ENCODE measurements at regions not wholly inside any gene's neighbourhood (a gene's known extent, or its start where the extent isn't known, plus 50 kb on each side); places are given as distances from the start of the nearest gene placed in this dataset.
"Not testable (repeated sequence)": the region's sequence is repeated elsewhere in the genome, so short reads cannot be mapped to it uniquely, and the experiment has no call there.

GRCh38 chr3:78090382-78090781 lies 1050.5 kb downstream of the ROBO2 start:
- no peak for DNase-seq

- DNase-seq, result no peak
Measured at GRCh38 chr3:78091478-78092119, 1051.7 kb downstream of the ROBO2 start.

- peak; percentile 33 for DNase-seq
Measured at GRCh38 chr3:78092574-78092973, 1052.7 kb downstream of the ROBO2 start.

- DNase-seq, result no peak
Measured at GRCh38 chr3:78096488-78097255, 1056.8 kb downstream of the ROBO2 start.

- no peak for DNase-seq
Measured at GRCh38 chr3:78098367-78098766, 1058.5 kb downstream of the ROBO2 start.

- peak; percentile 58 for DNase-seq
Measured at GRCh38 chr3:78101384-78101783, 1061.5 kb downstream of the ROBO2 start.

- not testable (repeated sequence) for DNase-seq
Measured at GRCh38 chr3:78108269-78108961, 1068.5 kb downstream of the ROBO2 start.

- DNase-seq, result no peak
Measured at GRCh38 chr3:78112291-78113010, 1072.6 kb downstream of the ROBO2 start.

GRCh38 chr3:78115983-78116382 lies 1076.1 kb downstream of the ROBO2 start:
- no peak for DNase-seq

- peak; percentile 63 for DNase-seq
Measured at GRCh38 chr3:78116874-78117273, 1077.0 kb downstream of the ROBO2 start.

- DNase-seq, result no peak
Measured at GRCh38 chr3:78123058-78123457, 1083.2 kb downstream of the ROBO2 start.

- no peak for DNase-seq
Measured at GRCh38 chr3:78129707-78130106, 1089.8 kb downstream of the ROBO2 start.

- no peak for DNase-seq
Measured at GRCh38 chr3:78130741-78131290, 1090.9 kb downstream of the ROBO2 start.

- no peak for DNase-seq
Measured at GRCh38 chr3:78134496-78134895, 1094.6 kb downstream of the ROBO2 start.

GRCh38 chr3:78139166-78139565 lies 1099.3 kb downstream of the ROBO2 start:
- DNase-seq, result no peak

GRCh38 chr3:78140274-78140673 lies 1100.4 kb downstream of the ROBO2 start:
- DNase-seq, result no peak

- DNase-seq, result no peak
Measured at GRCh38 chr3:78140866-78141265, 1101.0 kb downstream of the ROBO2 start.

- no peak for DNase-seq
Measured at GRCh38 chr3:78141269-78141668, 1101.4 kb downstream of the ROBO2 start.

- no peak for DNase-seq
Measured at GRCh38 chr3:78143000-78143399, 1103.1 kb downstream of the ROBO2 start.

- DNase-seq, result no peak
Measured at GRCh38 chr3:78148986-78149717, 1109.3 kb downstream of the ROBO2 start.

- DNase-seq, result no peak
Measured at GRCh38 chr3:78153973-78154372, 1114.1 kb downstream of the ROBO2 start.

- DNase-seq, result no peak
Measured at GRCh38 chr3:78154521-78155186, 1114.8 kb downstream of the ROBO2 start.

Data from femur (tissue), 1 donor.